GM19455 (cell line): ENCODE measurements at regions not wholly inside any gene's neighbourhood (a gene's known extent, or its start where the extent isn't known, plus 50 kb on each side); places are given as distances from the start of the nearest gene placed in this dataset.
"Not testable (repeated sequence)": the region's sequence is repeated elsewhere in the genome, so short reads cannot be mapped to it uniquely, and the experiment has no call there.

ENCODE experiments used
- ATAC-seq: cut with Tn5 transposase; IDR thresholded peaks from one replicate; pipeline ENCODE4 v1.9.1; 2021; ENCODE audit not compliant: unreplicated experiment

DNA sequence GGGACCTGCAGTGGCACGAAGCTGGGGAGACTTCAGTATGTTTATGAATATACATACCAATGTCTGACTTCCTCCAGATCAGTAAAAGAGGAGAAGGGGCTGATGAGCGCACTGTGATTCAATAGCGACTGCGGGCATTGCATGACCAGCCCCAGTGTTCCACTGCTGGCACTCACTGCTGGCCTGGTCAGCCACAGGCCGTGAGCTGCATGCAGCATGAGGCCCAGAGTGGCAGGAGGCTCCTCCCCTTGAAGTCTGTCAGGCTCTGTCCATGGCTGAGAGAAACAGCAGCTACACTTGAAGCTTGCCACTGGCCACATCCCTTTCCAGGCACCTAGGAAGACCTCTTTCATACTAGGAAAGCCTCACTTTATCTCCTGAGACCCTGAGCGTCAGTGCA is 265.9 kb upstream of the CDYL start:
- ATAC-seq, result no peak

DNA sequence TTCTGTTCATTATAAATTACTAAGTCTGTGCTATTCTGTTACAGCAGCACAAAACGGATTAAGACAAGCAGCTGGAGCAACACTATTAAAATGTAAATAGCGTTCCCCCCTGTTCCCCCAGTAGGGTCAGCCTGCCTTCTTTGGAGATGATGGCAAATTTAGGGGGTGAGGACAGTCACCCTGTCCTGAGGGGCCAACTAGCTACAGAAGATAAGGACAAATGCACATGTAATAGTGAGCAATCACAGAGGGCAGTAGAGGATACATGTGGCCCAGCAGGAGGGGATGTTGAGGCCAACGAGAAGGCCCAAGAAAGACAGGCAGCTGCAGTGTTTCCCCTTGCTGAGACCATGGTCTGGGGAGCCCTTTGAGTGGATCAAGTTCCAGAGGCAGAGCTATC is 266.7 kb upstream of the CDYL start:
- ATAC-seq, result no peak

DNA sequence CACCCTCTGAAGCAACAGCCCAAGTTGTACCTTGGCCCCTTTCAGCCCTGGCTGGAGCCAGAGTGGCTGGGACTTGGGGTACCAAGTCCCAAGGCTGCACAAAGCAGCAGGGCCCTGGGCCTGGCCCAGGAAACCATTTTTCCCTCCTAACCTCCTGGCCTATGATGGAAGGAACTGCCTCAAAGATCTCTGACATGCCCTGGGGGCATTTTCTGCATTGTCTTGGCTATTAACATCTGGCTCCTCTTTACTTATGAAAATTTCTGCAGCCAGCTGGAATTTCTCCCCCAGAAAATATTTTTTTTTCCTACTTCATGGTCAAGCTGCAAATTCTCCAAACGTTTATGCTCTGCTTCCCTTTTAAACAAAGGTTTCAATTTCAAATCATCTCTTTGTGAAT is 269.4 kb upstream of the CDYL start:
- ATAC-seq, result no peak

DNA sequence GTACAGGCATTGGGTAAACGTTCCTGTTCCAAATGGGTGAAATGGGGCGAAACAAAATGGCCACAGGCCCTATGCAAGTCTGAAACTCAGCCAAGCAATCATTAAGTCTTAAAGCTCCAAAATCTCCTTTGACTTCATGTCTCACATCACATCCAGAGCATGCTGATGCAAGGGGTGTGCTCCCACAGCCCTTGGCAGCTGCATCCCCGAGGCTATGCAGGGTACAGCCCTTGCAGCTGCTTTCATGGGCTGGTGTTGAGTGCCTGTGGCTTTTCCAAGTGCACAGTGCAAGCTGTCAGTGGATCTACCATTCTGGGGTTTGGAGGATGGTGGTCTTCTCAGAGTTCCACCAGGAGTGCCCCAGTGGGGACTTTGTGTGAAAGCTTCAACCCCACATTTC is 270.0 kb upstream of the CDYL start:
- ATAC-seq, result no peak

DNA sequence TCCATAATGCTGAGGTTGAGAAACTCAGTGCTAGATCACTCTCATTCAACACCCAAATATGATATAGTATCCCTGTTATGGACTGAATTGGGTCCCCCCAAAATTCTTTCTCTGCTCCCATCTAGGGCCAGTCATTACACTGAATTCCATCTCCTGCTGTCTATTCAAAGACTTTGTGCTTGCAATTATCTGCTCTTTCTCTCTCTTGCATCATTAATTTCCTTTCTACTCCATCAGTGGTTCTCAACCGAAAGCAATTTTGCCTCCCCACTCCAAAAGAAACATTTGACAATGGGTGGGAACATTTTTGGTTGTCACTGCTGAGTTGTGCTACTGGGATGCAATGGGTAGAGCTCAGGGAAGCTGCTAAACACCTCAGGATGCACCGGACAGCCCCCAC is 271.5 kb upstream of the CDYL start:
- no peak for ATAC-seq

DNA sequence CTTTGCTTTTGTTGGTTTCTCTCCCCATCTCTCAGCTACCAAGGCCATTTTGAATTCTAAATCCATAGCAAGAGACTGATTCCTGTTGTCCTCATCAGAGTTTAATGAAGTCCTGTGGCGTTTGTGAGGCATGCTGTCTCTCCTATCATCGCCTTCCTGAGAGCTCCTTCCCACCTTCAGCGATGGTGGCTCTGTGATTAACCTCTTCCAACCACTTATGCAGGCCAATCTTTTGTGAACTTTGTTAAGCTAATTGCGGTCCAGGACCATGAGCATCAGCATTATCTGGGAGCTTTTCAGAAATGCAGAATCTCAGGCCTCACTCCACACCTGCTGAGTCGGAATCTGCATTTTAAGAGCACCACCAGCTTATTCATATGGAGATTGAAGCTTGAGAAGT is 272.5 kb upstream of the CDYL start:
- ATAC-seq, result no peak

DNA sequence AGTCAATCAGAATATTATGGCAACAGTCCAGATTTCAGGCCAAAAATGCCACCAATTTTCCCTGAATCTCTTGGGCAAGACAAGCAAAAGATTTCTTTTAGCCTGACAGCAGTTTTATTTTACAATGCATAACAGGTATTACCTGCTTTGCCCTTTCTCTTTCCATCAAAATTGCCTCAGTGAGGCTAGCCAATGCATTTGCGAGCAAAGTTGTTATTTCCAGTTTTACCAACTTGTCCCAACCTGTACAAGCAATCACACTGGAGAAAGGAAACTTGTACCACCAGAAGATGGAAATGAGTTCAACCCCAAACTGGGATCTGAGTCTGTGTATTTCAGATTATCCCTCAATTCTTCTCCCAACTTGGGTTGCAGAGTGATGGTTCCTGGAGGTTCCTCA is 279.9 kb upstream of the CDYL start:
- ATAC-seq, result no peak

DNA sequence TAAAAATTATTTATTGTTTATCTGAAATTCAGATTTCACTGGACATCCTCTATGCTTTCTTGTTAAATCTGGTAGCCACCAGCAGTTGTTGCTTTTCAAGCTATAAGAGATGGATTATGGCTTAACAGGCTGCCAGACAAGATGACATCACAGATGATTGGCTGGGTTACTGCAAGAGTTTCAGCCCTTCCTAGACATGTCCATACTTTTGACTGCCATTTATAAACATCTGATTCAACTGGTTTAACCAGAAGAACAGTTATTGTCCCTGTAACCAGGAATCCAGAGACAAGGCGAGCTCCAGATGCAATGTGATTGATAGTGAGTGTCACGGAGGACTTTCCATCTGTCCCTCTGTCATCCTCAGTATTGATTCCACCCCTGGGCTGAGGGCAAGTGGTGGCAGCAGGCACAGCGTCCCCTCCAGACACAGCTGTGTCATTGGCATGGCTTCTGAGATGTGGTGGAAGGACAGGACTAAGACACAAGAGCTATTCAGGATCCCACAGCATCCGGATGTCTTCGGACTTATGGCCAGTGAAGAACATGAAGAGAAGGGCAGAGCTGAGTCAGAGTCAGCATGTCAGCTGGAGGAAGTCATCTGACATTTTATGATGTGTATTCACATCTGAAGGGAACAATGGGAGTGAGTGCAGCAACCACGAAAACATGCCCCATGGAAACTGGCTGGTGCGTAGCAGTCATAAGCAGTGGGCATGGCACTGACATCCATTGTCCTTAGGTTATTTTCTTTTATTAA is 284.5 kb upstream of the CDYL start:
- no peak for ATAC-seq

DNA sequence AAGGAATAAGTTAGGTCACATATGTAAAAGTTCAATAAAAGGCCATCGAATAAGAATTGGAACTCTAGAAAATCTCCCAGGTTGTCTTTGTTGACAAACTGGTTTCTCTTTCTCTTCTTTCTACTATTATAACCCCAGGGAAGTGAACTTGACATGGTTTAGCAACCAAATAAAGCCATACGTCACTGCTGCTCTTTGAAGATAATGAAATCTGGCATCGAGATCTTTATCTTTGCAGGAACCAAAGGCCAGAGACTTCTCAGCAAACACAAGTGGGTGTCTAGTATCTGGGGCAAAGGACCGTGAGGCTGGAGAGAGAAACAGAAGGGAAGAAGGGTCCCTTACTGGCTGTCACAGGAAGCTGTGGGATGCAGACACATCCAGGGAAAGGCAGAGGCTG is 286.7 kb upstream of the CDYL start:
- ATAC-seq, result no peak

DNA sequence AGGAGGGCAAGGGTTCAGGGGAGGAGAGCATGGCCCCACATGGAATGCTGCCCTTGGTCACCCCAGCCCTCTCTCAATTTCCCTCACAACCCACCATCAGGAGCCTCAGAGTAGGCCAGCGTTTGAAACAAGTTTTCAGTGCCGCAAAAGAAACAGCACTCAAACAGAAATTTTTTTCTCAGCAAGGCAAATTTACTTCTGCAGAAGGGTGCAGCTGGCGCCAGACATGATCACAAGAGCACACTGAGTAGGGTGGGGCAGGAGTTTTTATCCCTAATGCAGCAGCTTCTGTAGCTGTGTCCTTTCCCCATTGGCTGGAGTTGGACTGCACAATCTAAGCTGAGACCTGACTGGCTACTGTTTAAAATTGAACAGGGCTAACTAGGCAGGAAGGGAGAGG is 287.8 kb upstream of the CDYL start:
- ATAC-seq, result no peak

DNA sequence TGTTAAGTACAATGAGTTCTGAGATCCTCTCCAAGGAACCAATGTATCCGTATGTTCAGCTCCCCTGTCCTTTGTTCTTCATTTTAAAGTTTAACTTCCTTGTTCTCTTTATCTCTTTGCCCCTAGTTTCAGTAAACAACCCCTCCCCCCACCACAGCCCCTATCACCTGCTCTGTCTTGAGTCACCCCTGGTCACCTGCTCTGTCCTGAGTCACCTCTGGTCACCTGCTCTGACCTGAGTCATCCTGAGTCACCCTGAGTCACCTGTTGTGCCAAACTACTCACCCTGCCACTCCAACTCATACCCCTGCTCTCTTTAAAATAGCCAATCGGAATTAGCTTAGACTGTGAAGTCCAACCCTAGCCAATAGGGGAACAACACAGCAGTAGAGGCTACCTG is 288.7 kb upstream of the CDYL start:
- no peak for ATAC-seq

DNA sequence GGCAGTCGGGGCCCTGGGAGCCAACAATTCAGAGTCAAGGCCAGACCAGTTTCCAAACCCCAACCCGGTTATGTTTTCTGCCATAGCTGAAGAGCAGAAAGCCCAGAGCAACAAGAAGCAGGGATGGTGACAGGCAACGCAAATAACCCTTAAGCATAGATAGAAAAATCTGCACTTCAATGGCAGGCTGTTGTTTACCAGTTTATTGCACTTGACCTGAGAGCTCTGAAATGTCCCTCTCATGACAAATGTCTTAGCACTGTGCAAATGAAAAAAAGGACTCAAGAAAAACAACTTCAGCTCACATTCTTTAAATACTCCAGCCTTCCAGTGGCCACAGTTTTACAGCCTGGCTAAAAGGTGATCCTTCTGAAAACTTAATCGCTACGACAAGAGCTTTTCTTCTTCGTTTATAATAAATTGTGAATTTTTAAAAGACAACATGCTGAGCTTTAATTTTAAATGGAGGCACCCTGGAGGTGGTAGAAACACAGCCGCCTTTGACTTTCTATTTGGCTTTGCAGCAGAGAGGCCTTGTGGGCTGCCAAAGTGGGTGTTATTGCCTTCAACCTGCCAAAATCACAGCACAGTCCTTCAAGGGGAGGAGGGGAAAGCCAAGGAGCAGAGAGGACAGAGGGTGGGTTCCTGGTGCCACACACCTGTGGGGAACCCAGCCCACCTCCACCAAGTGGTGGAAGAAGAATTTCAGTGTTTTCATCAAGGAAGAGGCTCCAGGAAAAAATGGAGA is 289.5 kb upstream of the CDYL start:
- ATAC-seq, result no peak

DNA sequence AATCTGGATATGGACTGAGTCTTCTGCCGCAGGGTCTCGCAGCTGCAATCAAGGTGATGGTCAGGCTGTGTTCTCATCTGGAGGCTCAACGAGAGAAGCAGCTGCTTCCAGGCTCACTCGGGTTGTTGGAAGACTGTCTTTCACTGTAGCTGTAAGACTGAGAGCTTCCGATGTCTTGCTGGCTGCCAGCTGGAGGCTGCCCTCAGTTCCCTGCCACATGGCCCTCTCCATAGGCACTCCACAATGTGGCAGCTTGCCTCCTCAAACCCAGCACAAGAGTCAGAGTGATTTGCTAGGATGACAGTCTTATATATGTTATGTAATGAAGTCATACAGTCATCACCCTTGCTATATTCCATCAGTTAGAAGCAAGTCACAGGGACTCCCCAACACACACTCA is 290.5 kb upstream of the CDYL start:
- ATAC-seq, result no peak

DNA sequence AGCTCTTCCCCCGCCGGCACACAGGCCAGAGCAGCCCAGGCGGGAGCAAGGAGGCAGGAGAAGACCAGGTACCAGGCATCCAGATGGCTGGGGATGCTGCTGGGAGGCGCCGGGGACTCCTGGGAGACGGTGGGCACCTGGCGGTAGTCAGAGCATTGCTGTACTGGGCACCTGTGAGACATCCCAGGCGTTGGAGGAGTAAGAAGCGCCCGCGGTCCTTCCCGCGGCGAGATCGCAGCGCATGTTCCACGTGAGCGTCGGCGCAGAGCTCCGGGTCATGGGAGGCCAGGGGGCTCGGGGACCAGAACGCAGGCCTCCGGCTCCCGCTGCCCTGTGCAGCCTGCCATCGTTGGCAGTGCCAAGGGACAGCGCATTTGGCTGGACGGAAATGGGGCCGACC is 293.7 kb upstream of the CDYL start:
- ATAC-seq, result no peak

DNA sequence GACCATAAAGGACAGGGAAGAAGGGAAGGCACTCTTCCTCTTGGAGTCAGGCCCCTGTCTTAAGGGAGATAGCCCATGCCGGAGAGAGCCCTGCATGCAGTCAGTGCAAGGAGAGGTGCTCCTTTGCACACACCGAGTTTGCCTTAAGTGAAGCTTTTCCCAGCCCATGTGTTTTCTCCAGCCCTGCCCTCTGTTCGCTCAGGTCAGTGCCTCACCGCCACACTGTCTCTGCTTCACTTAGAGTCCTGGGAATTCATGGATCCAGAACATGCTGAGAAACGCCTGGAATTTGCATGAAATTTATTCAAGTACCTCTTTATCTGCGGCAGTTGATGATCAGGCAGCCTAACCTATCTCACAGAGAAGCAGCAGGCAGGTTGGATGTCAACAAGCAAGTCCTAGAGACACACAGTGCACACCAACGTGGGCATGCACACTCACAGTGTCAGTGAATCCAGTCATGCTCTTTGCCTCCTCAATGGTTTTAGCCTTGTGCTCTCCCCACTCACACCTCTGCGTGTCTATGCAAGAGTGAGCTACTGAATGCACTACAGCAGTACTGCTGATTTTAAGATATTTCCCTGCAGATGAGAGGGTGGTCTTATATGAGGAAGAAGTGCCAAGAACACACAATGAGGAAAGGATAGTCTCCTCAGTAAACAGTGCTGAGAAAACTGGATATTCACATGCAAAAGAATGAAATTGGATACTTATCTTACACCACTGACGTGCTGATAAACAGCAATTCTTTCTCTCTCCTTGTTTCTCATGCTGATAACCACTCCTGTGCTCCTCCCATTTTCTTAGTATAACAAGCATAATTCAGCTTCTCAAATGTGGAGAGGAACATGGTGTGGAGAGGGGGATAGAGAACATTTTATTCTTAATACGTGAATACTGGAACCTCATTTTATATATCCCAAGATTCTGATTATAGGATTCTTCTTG is 295.1 kb upstream of the CDYL start:
- no peak for ATAC-seq

DNA sequence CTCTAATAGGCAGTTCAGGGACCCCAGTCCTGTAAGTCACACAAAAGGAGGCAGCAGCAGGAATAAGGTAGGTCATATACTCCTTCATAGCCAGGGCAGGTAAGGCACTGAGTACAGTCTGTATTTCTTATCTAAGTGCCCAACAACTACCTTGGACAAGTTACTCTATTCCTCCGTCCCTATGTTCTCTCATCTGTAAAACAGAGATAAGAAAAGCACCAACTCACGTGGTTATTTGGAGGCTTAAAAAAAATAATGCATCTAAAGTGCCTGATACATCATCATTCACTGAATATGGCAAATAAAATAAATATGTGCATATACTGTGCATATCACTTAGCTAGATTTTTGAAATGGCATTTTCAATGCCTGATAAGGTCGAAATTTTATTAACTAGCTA is 298.1 kb upstream of the CDYL start:
- ATAC-seq, result no peak

DNA sequence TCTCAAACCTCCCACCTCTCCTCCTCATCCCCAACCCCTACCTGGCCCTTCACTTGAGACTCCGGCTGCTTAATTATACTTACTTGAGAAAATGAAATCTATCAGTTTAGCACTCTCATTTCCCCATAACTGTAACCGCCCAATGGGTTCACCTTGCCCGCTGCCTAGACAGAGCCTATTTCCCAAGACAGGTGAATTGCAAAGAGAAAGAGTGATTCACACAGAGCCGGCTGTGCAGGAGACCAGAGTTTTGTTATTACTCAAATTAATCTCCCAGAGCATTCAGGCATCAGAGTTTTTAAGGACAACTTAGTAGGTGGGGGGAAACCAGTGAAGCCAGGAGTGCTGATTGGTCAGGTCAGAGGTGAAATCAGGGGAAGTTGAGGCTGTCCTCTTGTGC is 301.4 kb upstream of the CDYL start:
- no peak for ATAC-seq

DNA sequence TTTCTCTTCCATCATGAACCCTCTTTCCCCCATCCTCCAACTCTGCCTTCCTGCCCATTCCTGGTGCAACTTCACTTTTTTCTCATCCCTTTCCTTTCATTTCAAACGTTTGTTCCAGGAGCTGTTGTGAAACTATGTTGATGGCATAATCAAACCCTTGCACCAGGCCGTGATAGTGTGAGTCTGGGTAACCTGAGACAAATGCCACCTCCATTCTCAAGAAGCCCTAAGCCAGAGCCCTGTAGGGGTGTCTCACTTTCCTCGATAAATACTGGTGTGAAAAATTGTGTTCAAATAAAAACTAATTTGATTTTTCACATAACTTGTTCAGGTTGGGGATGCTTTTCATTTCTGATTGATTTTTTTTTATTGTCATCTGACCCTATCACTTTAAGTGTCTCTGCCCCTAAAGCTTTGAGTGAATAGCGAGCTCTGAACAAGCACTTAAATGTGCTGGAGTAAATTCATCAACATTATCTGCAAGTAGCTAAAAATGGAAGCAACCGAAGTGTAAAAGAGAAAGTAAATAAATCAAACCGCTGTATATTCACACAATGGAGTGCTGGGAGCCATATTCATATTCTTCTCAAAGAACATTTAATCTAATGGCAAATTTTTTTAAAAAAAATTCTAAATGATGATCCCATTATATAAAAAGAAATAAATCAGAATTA is 303.1 kb upstream of the CDYL start:
- ATAC-seq, result no peak

DNA sequence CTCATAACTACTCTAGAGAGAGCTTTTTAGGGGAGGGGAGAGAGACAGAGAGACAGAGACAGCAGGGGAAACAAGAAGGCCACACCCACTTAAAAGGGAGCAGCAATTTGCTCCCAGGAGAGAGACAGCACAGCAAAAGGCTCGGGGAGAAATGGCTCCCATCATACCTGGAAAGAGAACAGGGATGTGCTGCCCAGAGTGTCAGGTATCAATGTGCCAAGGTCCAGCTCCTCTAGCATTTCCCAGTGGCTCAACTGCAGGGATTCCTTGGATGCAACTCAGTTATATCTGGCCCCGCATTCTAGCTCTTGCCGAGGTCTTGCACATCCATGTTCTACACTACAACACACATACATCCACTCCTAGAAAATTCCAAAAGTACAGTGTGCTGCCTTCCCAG is 304.0 kb upstream of the CDYL start:
- no peak for ATAC-seq

DNA sequence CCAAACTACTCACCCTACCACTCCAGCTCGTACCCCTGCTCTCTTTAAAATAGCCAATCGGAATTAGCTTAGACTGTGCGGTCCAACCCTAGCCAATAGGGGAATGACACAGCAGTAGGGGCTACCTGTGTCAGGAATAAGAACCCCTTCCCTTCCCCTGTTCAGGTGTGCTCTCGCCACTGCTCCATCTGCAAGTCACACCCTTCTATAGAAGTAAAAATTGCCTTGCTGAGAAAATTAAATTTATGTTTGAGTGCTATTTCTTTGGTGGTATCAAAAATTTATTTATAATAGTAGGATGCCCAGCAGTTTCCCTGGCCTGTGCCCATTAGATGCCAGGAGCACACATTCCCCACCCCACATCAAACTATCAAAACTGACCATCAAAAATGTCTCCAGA is 304.7 kb upstream of the CDYL start:
- ATAC-seq, result not testable (repeated sequence)

DNA sequence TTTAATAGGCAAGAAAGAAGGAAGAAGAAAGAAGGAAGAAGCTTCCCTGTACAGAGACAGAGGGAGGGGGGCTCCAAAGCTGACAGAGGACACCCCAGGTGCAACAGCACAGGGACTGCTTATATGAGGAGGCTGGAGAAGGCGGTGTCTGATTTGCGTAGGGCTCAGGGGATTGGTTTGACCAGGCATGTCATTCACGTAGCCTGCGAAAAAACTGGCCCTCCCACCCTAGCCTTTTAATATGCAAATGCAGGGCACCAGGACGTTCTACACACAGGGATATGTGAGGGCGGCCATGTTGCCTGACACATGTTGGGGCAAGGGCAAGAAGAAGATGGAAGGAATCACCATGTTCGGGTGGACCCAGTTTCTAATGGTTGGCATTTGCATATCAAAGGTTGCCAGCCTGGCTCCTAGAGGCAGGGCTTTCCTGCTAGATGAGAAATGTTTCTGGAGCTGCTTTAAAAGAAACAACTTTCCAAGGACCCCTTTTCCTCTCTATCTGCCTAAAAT is 305.4 kb upstream of the CDYL start:
- ATAC-seq, result no peak
